ENCODE measurements at regions not wholly inside any gene's neighbourhood (a gene's known extent, or its start where the extent isn't known, plus 50 kb on each side); places are given as distances from the start of the nearest gene placed in this dataset.

GRCh38 chr2:7524195-7524594, 607.0 kb downstream of the RNF144A start:
- no peak overlapping the region for H3K4me3 ChIP-seq
- no peaks in the 10 kb centered on the region for H3K9me3 ChIP-seq
- no peaks in the 10 kb centered on the region for H3K4me1 ChIP-seq
- H3K27ac ChIP-seq: no peak overlapping the region
- TF ChIP-seq, protein P1, sequence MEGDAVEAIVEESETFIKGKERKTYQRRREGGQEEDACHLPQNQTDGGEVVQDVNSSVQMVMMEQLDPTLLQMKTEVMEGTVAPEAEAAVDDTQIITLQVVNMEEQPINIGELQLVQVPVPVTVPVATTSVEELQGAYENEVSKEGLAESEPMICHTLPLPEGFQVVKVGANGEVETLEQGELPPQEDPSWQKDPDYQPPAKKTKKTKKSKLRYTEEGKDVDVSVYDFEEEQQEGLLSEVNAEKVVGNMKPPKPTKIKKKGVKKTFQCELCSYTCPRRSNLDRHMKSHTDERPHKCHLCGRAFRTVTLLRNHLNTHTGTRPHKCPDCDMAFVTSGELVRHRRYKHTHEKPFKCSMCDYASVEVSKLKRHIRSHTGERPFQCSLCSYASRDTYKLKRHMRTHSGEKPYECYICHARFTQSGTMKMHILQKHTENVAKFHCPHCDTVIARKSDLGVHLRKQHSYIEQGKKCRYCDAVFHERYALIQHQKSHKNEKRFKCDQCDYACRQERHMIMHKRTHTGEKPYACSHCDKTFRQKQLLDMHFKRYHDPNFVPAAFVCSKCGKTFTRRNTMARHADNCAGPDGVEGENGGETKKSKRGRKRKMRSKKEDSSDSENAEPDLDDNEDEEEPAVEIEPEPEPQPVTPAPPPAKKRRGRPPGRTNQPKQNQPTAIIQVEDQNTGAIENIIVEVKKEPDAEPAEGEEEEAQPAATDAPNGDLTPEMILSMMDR (IDR thresholded peaks at IDR 0.05 in 4 of 5, conservative IDR thresholded peaks at IDR 0.05 in 1 of 5): no peak
- no peak for TF ChIP-seq POLR2A (IDR thresholded peaks at IDR 0.05)
- intact Hi-C loops (cut with DNase I; ENCODE audit: low total_unique reads): no loop called here
- H3K36me3 ChIP-seq: no peaks in the 10 kb centered on the region
- ATAC-seq: no peak
- H3K27me3 ChIP-seq: no peaks in the 10 kb centered on the region
- in situ Hi-C loops (cut with MboI; ENCODE audit: low sequenced_read_pairs in 4 of 4): no loop called here
- no peak for DNase-seq

GRCh38 chr2:7525746-7526145, 608.5 kb downstream of the RNF144A start:
- Histone ChIP-seq H3K36me3 (no peaks in the 10 kb centered on the region), H3K4me1 (no peaks in the 10 kb centered on the region), H3K4me3 (no peak overlapping the region), H3K9me3 (no peaks in the 10 kb centered on the region), H3K27me3 (no peaks in the 10 kb centered on the region), H3K27ac (no peak overlapping the region)
- no peak for TF ChIP-seq POLR2A (IDR thresholded peaks at IDR 0.05)
- TF ChIP-seq, protein P1 (IDR thresholded peaks at IDR 0.05 in 4 of 5, conservative IDR thresholded peaks at IDR 0.05 in 1 of 5): no peak
- intact Hi-C loops (cut with DNase I; ENCODE audit: low total_unique reads): no loop called here
- ATAC-seq (no peak), DNase-seq (no peak)
- in situ Hi-C loops (cut with MboI; ENCODE audit: low sequenced_read_pairs in 4 of 4): no loop called here

- intact Hi-C loops (cut with DNase I; ENCODE audit: low total_unique reads) (no loop called here), in situ Hi-C loops (cut with MboI; ENCODE audit: low sequenced_read_pairs in 4 of 4) (no loop called here)
- DNase-seq: no peak
- Histone ChIP-seq H3K4me1 (no peaks in the 10 kb centered on the region), H3K4me3 (no peak overlapping the region), H3K27ac (no peak overlapping the region), H3K36me3 (no peaks in the 10 kb centered on the region), H3K9me3 (no peaks in the 10 kb centered on the region), H3K27me3 (no peaks in the 10 kb centered on the region)
- TF ChIP-seq, protein P1 (IDR thresholded peaks at IDR 0.05 in 4 of 5, conservative IDR thresholded peaks at IDR 0.05 in 1 of 5): no peak
- TF ChIP-seq POLR2A (IDR thresholded peaks at IDR 0.05): no peak
- no peak for ATAC-seq
These were observed 610.0 kb downstream of the RNF144A start for GRCh38 chr2:7527165-7527722.

DNA sequence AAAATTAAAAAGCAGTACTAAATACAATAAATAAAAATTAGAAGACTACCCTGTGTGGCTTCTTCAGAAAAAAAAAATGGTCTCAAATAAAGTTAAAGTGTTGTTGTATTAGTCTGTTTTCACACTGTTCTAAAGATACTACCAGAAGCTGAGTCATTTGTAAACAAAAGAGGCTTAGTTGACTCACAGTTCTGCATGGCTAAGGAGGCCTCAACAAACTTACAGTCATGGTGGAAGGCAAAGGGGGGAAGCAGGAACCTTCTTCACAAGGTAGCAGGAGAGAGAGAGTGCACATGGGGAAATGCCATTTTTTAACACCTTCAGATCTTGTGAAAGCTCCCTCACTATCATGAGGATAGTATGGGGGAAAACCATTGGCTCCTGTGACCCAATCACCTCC, 612.8 kb downstream of the RNF144A start:
- no peak for DNase-seq
- in situ Hi-C loops (cut with MboI; ENCODE audit: low sequenced_read_pairs in 4 of 4): no loop called here
- Histone ChIP-seq H3K4me3 (no peak overlapping the region), H3K36me3 (no peaks in the 10 kb centered on the region), H3K9me3 (no peaks in the 10 kb centered on the region), H3K27me3 (no peaks in the 10 kb centered on the region), H3K27ac (no peak overlapping the region), H3K4me1 (no peaks in the 10 kb centered on the region)
- intact Hi-C loops (cut with DNase I; ENCODE audit: low total_unique reads): no loop called here
- no peak for ATAC-seq
- TF ChIP-seq POLR2A (IDR thresholded peaks at IDR 0.05): no peak
- TF ChIP-seq, protein P1 (IDR thresholded peaks at IDR 0.05 in 4 of 5, conservative IDR thresholded peaks at IDR 0.05 in 1 of 5): no peak

- no peaks in the 10 kb centered on the region for H3K9me3 ChIP-seq
- no peak for ATAC-seq
- DNase-seq: no peak
- no peaks in the 10 kb centered on the region for H3K36me3 ChIP-seq
- H3K4me1 ChIP-seq: no peaks in the 10 kb centered on the region
- in situ Hi-C loops (cut with MboI; ENCODE audit: low sequenced_read_pairs in 4 of 4) (no loop called here), intact Hi-C loops (cut with DNase I; ENCODE audit: low total_unique reads) (no loop called here)
- H3K27me3 ChIP-seq: no peaks in the 10 kb centered on the region
- H3K4me3 ChIP-seq: no peak overlapping the region
- TF ChIP-seq, protein P1 (IDR thresholded peaks at IDR 0.05 in 4 of 5, conservative IDR thresholded peaks at IDR 0.05 in 1 of 5): no peak
- TF ChIP-seq POLR2A (IDR thresholded peaks at IDR 0.05): no peak
- H3K27ac ChIP-seq: no peak overlapping the region
These were observed 621.9 kb downstream of the RNF144A start for GRCh38 chr2:7539077-7539476.
